ENCODE measurements at regions not wholly inside any gene's neighbourhood (a gene's known extent, or its start where the extent isn't known, plus 50 kb on each side); places are given as distances from the start of the nearest gene placed in this dataset.

DNA sequence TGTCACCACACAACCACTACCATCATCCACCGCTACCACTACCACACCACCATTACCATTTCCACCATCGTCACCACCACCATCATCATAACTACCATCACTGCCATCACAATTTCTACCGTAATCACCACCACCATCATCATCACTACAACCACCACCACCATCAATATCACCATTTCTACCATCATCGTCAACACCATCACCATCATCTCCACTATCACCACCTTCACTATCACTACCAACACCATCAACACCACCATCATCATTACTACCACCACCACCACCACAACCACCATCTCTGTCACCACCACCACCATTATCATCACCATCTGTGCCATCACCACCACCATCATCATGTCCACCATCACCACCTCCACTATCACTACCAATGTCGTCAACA, 524.5 kb upstream of the C16orf82 start:
- TF ChIP-seq, protein P1, sequence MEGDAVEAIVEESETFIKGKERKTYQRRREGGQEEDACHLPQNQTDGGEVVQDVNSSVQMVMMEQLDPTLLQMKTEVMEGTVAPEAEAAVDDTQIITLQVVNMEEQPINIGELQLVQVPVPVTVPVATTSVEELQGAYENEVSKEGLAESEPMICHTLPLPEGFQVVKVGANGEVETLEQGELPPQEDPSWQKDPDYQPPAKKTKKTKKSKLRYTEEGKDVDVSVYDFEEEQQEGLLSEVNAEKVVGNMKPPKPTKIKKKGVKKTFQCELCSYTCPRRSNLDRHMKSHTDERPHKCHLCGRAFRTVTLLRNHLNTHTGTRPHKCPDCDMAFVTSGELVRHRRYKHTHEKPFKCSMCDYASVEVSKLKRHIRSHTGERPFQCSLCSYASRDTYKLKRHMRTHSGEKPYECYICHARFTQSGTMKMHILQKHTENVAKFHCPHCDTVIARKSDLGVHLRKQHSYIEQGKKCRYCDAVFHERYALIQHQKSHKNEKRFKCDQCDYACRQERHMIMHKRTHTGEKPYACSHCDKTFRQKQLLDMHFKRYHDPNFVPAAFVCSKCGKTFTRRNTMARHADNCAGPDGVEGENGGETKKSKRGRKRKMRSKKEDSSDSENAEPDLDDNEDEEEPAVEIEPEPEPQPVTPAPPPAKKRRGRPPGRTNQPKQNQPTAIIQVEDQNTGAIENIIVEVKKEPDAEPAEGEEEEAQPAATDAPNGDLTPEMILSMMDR (IDR thresholded peaks at IDR 0.05) = no peak
- no peak for TF ChIP-seq TCF7 (CRISPR knock-in tag; IDR thresholded peaks at IDR 0.05; ENCODE audit: low read depth)
- no peak for TF ChIP-seq GABPB1 (CRISPR knock-in tag; IDR thresholded peaks at IDR 0.05)
- no peak for TF ChIP-seq NFATC4 (CRISPR knock-in tag; IDR thresholded peaks at IDR 0.05)
- no peak for TF ChIP-seq IRF1 (CRISPR knock-in tag; IDR thresholded peaks at IDR 0.05)
- TF ChIP-seq, protein P2, sequence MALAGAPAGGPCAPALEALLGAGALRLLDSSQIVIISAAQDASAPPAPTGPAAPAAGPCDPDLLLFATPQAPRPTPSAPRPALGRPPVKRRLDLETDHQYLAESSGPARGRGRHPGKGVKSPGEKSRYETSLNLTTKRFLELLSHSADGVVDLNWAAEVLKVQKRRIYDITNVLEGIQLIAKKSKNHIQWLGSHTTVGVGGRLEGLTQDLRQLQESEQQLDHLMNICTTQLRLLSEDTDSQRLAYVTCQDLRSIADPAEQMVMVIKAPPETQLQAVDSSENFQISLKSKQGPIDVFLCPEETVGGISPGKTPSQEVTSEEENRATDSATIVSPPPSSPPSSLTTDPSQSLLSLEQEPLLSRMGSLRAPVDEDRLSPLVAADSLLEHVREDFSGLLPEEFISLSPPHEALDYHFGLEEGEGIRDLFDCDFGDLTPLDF (CRISPR knock-in tag; IDR thresholded peaks at IDR 0.05) = no peak
